ENCODE measurements at regions not wholly inside any gene's neighbourhood (a gene's known extent, or its start where the extent isn't known, plus 50 kb on each side); places are given as distances from the start of the nearest gene placed in this dataset.

DNA sequence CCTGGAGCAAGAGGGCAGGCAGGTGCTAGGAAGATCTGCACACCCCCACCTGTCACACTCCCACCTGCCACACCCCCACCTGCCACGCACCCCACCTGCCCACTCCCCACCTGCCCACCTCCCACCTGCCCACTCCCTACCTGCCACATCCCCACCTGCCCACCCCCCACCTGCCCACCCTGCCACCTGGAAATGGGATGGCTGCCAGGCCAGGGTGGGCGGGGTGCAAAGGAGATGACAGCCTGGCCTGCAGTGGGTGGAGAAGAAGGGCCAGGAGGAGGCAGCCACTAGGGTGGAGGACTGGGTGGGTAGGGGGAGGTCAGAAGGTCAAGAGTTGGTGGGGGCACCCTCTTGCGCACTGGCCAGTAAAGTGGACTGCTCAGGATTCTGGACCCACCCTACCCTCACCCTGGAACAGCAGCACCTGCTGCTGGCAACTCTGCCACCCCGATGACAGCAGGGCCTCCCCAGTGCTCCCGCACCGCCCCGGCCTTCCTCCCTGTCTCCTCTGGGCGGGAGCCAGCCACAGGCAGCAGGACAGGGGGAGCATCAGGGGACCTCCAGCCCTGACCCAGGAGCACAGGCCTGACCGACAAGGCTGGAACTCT lies 66.8 kb upstream of the NKX1-1 start:
- no peak for DNase-seq

DNA sequence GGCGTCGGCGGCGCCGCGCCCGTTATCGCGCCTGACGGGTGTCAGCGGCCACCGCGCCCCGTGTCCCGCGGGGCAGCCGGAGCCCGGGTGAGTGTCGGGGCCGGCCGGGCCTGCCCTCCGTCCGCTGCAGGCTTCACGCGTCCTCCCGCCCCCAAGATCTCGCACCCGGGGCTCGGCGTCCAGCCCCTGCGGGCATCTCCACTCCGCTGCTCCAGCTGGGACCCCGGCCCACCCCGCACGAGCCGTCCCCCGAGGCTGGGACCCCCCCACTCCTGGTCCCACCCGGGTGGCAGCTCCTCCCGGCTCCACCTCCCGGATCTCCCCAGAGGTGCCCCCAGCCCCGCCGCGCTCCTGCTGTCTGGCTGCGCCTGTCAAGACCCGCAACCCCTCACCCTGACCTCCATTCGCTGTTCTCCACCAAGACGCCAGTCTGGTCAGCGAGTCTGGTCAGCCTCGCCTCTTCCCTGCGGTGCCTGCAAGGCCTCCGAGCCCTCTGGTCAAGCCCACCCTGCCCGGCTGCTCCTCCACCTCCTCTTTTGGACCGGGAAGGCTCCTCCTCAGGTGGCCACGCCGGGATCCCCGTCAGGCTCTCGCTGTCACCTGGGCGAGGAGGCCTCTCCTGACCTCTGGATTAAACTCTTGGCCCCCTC lies 66.0 kb upstream of the NKX1-1 start:
- no peak for DNase-seq

DNA sequence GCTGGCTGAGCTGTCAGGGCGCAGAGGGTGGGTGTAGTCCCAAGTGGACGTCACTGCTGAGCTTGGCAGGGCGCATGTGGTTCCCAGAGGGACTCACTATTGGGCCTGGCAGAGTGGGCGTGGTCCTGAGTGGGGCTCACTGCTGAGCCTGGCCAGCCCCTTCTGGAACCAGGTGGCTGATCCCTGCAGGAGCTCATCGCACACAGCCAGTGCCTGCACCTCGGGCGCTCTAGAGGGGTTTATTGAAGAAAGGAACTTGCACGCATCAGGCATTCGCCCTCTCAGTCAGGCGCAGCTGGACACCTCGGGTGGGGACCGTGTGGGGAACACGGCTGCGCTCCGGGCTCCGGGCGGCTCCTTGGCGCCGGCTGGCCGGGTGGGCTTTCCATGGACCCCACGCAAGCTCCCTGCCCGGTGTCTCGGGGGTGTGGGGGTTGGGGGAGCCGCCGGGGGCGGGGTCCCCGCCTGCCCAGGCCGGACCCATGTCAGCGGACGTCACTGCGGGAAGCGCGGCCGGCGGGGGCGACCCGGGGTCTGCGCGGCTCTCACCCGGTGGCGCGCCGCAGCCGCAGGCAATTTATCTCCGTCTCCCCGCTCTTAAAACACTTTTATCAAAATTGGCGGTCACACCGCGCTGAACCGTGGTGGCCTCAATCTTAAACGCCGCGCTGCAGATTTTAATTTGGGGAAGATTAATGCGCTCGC lies 65.4 kb upstream of the NKX1-1 start:
- peak; percentile 2 for DNase-seq

DNA sequence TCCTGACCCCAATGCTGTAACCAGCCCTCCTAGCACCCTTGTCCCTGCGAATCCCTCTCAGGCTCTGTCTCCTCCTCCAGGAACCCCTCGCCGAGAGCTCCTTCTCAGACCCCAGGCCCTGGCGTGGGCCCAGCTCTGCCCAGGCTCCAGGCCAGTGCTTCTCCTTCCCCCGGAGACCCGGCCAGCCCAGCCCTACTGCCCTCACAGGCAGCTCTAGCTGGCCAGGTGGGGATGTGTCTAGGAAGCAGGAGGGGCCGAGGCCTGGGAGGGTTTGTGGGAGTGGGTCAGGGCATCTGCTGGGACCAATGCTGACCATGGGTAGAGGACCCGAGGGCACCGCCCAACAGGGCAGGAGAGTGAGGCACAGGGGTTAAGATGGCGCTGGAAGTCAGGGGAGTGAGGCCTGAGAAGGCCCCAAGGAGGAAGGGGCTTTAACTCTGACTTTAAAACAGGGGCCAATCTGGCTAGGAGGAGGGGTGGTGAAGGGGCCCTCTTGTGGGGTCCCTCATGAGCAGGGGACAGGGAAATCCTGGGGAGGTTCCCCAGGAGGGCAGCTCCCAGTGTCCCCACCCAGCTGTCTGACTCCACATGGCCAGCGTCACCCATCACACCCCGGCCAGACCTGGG lies 64.7 kb upstream of the NKX1-1 start:
- DNase-seq: no peak

DNA sequence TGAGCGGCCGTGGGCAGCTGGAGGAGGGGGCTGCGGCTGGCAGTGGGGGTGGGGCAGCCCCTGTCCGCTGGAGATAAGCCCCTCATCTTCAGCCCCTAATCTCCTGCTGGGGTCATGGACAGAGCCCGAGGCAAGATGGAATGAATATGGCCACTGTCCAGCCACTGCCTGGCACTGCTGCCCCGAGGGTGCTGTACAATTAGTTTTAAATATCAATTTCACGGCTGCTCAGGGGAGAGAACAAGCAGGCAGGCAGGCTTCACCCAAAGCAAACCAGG lies 64.1 kb upstream of the NKX1-1 start:
- DNase-seq: no peak

DNA sequence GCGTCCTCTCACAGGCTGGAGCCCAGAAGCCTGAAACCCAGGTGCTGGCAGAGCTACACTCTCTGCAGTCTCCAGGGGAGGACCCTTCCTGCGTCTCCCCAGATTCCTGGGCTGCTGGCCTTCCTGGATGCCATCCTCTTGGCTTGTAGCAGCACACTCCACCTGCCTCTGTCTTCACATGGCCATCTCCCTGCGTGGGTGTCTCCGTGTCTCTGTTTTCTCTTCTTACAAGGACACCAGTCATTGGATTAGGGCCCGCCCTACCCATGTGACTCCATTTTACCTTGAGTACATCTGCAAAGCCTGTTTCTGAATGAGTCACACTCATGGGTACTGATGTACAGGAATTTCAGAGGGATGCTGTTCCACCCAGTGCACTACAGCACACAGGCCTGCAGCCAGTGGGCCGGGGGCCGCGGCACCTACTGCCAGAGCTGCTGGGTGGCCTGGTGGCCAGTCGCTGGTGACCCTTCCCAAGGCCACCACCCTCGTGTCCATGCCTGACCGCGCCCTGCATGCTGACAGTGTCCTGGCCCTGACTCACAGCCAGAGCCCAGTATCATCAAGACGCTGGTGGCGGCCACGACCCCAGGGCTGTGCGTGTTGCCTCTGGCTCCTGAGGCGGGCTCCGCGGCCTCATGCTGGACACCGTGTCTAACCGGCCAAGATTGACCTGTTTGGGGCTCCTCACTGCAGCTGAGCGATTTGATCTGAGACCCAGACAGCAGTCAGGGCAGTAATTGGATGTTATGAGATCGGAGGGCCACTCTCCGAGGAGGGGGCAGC lies 63.6 kb upstream of the NKX1-1 start:
- DNase-seq: no peak

DNA sequence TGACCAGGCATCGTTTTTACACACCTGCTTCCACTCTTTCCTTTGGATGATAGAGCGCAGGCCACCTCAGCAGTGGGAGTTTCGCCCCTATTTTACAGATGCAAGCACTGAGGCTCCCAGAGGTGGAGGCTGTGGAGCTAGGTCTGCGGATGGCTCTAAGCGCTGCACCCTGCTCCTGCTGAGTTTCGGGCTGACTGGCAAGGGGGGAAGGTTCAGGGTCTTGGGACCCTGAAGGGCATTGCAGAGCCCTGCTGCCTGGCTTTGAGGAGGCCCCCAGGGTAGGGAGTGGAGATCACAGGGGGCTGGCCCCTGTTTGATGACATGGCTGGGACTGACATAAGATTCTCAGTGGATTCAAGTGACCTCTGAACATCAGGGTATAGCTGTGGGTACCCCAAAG lies 62.8 kb upstream of the NKX1-1 start:
- DNase-seq: no peak

DNA sequence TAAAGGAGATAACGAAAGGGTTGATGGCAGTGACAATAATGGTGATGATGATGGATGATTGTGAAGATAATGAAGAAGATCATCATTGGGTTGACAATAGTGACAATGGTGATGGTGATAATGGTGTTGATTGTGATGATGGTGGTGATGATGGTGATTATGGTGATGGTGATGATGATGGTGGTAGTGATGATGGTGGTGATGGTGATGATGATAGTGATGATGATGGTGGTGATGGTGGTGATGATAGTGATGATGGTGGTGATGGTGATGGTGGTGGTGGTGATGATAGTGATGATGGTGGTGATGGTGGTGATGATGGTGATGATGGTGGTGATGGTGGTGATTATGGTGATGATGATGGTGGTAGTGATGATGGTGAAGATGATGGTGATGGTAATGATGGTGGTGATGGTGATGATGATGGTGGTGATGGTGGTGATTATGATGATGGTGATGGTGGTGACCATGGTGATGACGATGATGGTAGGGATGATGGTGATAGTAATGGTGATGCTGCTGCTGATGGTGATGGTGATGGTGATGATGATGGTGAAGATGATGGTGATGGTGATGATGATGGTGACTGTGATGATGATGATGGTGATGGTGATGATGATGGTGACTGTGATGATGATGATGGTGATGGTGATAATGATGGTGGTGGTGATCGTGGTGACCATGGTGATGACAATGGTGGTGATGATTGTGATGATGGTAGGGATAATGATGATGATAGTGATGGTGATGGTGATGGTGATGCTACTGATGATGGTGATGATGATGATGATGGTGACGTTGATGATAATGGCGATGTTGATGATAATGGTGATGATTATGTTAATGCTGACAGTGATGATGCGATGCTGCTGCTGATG lies 61.6 kb upstream of the NKX1-1 start:
- DNase-seq: no peak

DNA sequence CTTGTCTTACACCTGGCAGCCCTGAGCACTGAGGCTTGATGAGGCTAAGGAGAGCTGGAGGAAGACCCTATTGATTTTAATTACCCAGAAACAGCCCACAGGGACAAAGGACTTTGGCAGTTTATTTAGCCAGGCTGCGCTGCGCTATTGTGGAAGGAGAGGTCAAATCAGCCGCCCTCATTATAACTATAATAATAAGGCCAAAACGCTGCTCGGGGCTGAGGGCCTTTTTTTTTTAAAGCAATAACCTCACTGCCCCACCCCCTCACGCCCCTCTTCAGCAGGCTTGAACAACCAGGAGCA lies 60.6 kb upstream of the NKX1-1 start:
- no peak for DNase-seq

DNA sequence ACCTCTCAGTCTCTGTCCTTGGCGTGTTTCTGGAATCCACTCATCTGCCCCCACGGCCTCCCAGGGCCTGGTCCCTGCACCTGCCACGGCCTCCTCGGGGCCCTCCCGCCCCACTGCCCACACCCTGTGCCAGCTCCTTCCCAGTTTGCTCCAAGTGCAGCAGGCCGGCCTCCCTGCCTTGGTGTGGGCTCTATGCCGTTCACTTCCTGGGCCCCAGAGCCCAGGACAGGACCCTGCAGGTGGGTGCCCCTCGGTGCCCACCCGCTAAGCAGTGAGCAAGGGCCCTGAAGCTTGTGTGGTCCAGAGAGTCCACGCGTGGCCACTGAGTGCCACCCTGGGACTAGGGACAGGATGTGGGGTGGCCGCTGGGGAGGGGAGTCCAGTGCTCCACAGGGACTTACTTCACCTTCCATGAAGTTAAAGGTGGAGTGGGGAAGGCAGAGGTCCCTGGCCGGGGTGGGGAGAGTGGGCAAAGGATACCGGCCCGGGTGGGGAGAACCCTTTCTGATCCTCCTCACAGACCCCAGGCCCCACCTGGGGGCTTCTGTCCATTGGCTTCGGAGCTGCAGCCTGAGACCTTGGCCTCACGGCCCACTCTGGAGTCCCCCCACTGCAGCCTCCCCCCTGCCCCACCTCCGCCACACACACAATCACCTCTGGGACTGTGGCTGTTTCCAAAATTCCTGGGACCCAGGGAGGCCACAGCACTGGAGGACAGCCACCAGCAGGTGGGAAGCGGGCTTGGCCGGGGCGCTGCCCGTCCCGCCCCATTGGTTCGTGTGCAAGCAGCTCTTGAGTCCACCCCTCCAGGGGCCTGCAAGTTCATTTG lies 60.0 kb upstream of the NKX1-1 start:
- DNase-seq: no peak

DNA sequence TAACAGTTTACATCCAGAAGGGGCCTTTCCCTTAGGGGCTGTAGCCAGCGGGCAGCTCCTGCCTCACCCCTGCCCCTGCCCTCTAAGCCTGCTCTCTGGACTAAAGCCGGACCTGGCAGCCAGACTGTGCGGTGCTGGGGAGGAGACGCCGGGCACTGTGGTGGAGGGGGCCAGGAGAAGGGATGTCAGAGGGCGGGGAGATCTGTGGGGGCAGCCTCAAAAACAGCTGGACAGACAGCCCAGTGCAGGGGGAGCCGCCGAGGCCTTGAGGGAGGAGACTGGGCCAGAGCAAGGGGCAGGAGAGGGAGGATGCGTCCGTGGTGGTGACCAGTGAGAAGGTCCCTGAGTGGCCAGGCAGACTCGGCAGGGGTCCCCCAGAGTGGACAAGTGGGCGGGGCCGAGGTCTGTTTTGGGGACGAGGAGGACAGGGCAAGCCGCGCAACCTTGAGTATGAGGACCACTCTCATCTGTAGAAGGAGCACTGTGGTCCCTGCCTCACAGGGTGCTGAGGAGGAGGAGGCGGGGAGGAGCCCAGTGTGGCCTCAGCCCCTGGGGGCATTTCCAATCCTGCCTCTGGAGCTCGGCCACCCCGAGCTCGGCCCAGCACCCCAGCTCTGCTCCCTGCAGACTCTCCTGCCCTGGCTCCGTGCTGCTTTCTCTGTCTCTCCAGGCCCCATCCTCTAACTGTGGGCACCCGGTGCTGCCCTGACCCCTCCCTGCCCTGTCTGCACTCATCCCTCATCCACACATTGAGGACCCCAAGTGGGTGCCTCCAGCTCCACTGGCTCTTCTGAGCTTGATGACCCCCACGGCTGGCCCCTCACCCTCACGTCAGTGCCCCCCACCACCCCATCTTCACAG lies 59.2 kb upstream of the NKX1-1 start:
- DNase-seq: no peak

DNA sequence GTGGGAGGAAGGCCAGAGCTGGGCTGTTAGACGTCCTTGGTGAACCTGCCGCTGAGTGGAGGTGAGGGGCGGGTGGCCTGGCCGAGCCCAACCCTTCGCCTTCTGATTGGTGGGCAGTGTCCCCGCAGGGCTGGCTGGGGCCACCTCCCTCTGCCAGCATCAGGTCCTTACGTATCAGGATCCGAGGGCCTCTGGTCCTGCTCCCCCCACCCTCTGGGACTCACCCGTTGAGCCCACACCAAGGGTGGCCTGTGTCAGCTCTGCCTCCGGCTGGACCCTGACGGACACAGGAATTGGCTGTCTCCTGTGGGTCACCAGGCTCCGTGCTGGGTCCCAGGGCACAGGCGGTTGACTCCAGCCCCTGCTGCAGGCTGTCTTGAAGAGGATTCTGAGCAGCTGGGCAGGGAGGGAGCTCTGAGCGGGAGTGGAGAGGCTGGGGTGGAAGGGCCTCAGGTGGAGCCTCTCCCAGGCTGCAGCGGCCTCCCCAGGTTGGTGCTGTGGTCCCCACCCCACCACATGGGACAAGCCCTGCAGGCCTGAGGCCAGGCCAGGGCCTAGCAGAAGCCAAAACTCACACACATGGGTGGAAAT lies 58.4 kb upstream of the NKX1-1 start:
- no peak for DNase-seq

DNA sequence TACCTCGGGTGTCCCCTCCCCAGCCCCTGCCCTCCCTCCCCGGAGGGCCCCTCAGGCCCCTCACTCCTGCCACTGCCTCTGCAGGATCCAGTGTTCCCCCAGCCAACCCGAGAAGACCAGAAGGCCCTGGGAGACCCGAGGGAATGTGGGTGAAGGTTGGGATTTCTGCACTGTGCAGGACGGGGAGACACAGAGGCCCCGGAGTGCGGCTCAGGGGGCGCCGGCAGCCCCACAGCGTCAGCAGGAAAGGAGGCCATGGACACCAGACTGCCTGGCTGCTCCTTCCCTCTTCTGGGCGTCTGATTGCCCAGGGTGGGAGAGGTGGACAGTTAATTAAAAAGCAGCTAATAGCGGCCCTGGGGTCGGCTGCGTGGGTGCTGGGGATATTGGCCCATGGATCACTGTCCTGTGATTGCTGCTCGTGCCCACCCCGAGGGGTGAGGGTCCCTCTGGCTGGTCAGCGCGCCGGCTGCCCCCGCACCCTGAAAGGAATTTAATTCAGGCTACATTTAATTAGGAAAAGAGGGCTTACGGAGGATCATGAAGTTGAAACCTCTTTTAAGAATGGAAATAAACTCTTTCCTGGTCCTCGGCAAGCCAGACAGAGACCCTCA lies 57.8 kb upstream of the NKX1-1 start:
- DNase-seq: no peak

DNA sequence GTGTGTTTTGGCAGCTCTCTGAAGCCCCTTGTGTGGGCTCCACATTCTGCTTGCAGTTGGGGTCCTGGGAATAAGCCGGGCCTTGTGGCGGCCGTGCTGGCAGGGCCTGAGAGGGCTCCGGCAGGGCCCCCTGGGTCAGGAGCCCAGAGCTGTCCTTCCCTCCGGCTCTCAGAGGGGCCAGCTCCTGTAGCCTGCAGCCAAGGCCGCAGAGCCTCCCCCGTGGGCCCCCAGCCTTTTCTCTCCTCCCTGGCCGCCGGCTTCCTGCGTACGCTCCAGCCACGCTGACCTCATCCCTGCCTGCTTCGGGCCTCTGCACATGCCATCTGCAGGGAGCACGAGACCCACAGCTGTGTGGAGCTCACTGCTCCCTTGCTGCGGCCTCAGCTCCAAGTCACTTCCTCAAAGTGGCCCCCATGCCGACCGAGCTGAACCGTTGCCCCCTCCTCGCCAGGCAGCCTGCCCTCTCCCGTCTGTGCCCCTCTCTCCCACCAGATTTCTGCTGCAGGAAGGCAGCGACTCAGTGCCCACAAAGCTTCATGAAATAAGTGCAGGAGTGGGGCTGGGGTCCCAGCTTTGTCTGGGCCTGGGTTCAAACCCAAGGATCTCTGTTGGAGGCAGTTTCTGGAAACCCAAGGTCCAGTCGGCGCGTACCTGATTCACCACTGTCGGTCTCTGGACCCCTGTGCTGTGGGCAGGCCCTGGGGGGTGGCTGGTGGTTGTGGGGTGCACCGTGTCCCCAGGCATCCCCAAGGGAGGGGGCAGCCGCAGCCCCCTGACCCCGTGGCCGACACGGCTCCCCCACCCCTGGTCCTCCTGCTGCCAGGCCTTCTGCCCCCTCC lies 57.1 kb upstream of the NKX1-1 start:
- no peak for DNase-seq

DNA sequence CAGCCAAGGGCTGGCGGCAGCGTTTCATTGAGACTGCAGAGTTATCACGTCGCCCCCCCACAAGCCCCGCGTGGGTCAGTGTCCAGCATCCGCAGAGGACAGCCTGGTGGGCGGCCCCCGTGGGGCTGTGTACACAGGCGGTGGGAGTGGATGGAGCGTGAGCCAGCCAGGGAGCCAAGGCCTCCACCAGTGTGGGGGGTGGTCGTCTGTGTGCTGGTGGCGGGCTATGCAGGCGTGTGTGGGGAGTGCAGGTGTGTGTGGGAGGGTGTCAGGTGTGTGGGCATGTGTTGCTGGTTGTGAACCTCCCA lies 56.5 kb upstream of the NKX1-1 start:
- no peak for DNase-seq

DNA sequence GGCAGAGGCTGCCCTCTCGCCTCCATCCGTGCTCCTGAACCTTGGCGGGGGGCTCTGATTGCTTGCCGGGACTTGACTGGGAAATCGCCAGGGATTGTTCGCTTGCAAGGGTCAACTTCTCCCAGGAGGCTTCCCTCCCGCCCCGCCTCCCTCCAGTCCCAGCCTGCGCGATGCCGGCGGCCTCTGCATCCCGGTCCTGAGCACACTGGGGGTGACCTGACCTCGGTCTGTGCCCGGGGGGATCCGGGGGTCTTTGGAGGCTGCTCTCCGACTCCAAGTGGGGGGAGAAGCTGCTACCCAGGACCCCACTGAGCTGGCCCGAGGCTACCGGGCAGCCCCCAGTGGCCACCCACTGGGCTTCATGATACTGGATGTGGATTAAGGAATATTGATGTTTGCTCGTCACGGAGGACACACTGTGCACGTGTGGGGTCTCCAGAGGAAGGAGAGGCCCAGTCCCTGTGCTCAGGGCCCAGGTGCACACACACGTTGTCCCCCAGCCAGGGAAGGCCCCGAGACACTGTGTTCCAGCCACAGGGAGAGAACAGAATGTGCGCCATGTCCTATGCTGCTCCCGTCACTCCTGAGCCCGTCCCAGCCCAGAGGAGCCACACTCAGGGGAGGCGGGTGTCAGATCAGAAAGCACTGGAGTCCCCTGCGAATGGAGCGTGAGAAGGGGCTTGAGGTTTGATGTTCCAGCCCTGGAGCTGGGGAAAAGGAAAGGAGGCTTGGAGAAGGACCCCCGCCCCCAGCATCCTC lies 55.9 kb upstream of the NKX1-1 start:
- DNase-seq: no peak

DNA sequence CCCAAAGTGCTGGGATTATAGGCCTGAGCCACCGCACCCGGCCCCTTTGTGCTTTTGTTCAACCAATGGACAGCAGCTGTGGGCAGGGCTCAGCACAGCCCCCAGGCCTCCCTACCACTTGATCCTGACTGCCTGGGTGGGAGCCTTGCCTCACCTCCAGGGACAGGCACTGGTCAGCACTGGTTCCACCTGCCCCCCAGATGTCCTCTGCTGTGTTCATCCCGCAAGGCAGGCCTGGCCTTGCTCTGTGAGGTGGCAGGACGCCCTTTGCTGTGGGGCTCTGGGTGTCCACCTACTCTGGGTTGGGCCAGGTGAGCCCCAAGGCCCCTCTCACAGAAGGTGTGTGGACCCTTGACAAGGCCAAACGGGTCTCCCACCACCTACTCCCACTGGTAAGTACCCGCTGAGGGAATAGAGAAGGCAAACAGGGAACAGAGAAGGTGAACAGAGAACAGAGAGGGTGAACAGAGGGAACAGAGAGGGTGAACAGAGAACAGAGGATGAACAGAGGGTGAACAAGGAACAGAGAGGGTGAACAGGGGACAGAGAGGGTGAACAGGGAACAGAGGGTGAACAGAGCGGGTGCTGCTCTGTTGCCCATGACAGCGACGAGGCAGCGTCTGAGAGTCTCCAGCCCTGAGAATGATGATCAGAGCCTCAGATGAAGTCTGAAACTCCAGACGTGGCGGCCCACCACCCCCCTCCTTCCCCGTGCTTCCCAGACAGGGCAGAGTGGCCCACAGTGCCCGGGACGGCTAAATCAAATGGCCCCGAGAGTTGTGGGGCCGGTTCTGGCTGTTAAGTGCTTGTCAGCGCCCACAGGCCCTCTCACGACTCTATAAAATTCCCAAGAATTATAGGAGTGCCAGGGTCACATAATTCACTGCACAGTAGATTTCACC lies 55.0 kb upstream of the NKX1-1 start:
- no peak for DNase-seq
